ENCODE measurements at regions not wholly inside any gene's neighbourhood (a gene's known extent, or its start where the extent isn't known, plus 50 kb on each side); places are given as distances from the start of the nearest gene placed in this dataset.

DNA sequence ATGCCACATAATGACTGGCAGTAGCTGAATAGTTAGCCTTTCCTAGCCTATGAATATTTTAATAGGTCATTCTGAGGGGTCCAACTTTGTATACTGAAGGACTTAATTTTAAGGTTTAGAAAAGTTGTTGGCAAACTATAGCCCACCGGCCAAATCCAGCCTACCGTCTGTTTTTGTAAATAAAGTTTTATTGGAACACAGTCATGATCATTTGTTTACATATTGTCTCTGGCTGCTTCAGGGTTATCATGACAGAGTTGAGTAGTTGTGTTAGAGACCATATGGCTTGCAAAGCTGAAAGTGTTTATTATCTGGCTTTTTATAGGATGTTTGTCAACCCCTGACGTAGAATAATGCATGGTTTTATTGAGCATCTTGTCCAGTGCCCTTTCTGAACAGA lies 73.4 kb downstream of the NTMT2 start:
- Histone ChIP-seq H3K27me3 (ENCODE audit: control insufficient read depth, insufficient read depth, low read length) (no peaks in the 10 kb centered on the region), H3K4me3 (ENCODE audit: low read depth, low read length) (no peak overlapping the region), H3K36me3 (ENCODE audit: control insufficient read depth, insufficient read depth, low read length) (no peaks in the 10 kb centered on the region)
- no peak for FAIRE-seq
- DNase-seq (ENCODE audit: low read depth): no peak
- TF ChIP-seq, protein P1, sequence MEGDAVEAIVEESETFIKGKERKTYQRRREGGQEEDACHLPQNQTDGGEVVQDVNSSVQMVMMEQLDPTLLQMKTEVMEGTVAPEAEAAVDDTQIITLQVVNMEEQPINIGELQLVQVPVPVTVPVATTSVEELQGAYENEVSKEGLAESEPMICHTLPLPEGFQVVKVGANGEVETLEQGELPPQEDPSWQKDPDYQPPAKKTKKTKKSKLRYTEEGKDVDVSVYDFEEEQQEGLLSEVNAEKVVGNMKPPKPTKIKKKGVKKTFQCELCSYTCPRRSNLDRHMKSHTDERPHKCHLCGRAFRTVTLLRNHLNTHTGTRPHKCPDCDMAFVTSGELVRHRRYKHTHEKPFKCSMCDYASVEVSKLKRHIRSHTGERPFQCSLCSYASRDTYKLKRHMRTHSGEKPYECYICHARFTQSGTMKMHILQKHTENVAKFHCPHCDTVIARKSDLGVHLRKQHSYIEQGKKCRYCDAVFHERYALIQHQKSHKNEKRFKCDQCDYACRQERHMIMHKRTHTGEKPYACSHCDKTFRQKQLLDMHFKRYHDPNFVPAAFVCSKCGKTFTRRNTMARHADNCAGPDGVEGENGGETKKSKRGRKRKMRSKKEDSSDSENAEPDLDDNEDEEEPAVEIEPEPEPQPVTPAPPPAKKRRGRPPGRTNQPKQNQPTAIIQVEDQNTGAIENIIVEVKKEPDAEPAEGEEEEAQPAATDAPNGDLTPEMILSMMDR (IDR thresholded peaks at IDR 0.05; ENCODE audit: insufficient read depth, low read length, severe bottlenecking): no peak

DNA sequence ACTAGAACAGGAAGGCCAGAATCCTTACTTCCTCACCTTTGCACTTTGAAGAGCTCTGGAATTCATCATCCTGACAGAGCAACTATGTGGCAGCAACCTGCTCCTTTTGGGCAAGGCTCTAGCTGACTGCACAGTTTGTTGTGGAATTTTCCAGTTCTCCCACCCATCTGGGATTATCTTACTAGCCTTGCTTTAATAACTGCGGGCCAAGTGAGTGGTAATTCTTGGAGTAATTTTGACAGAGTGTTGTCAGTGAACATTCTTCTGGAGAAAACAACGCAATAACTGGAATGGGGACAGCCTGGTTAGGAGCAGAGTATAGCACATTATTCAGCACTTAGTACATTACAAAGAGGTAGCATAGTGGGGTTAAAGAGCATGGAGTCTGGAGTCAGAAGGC lies 75.3 kb downstream of the NTMT2 start:
- Histone ChIP-seq H3K36me3 (ENCODE audit: control insufficient read depth, insufficient read depth, low read length) (no peaks in the 10 kb centered on the region), H3K27me3 (ENCODE audit: control insufficient read depth, insufficient read depth, low read length) (no peaks in the 10 kb centered on the region), H3K4me3 (ENCODE audit: low read depth, low read length) (no peak overlapping the region)
- TF ChIP-seq, protein P1 (IDR thresholded peaks at IDR 0.05; ENCODE audit: insufficient read depth, low read length, severe bottlenecking): no peak
- DNase-seq (ENCODE audit: low read depth): no peak
- FAIRE-seq: no peak

DNA sequence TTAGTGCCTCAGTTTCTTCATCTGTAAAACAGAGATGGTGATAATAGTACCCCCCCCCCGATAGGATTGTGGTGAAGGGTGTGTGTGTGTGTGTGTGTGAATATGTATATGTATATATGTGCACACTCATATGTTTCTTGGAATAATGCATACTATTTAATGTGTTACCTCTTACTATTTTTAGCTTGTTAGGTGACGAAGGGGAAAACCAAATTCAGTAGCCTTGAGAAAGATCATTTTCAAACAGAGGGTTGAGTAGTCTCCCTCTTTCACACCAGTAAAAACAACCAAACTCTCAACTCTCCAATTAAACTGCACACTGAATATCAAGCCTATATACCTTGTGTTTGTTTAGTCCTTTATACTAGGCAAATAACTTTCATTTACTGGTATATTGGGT lies 75.7 kb downstream of the NTMT2 start:
- no peak for FAIRE-seq
- TF ChIP-seq, protein P1 (IDR thresholded peaks at IDR 0.05; ENCODE audit: insufficient read depth, low read length, severe bottlenecking): no peak
- H3K27me3 ChIP-seq (ENCODE audit: control insufficient read depth, insufficient read depth, low read length): no peaks in the 10 kb centered on the region
- no peak overlapping the region for H3K4me3 ChIP-seq (ENCODE audit: low read depth, low read length)
- no peak for DNase-seq (ENCODE audit: low read depth)
- no peaks in the 10 kb centered on the region for H3K36me3 ChIP-seq (ENCODE audit: control insufficient read depth, insufficient read depth, low read length)

DNA sequence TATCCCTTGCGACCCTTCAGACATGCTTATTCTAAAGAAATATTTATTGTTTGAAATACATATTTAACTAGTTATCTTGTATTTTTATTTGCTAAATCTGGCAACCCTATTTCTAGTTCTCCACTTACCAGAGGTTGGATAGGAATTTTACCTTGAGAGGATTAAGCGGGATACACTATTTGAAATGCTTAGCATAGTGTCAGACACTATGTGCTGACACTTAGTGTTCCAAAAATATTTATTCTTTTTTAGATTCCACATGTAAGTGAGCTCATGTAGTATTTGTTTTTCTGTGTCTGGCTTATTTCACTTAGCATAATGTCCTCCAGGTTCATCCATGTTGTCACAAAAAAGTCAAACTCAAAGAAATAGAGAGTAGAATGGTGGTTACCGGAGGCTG lies 78.7 kb downstream of the NTMT2 start:
- H3K4me3 ChIP-seq (ENCODE audit: low read depth, low read length): no peak overlapping the region
- no peaks in the 10 kb centered on the region for H3K27me3 ChIP-seq (ENCODE audit: control insufficient read depth, insufficient read depth, low read length)
- TF ChIP-seq, protein P1 (IDR thresholded peaks at IDR 0.05; ENCODE audit: insufficient read depth, low read length, severe bottlenecking): no peak
- DNase-seq (ENCODE audit: low read depth) (no peak), FAIRE-seq (no peak)
- H3K36me3 ChIP-seq (ENCODE audit: control insufficient read depth, insufficient read depth, low read length): no peaks in the 10 kb centered on the region

DNA sequence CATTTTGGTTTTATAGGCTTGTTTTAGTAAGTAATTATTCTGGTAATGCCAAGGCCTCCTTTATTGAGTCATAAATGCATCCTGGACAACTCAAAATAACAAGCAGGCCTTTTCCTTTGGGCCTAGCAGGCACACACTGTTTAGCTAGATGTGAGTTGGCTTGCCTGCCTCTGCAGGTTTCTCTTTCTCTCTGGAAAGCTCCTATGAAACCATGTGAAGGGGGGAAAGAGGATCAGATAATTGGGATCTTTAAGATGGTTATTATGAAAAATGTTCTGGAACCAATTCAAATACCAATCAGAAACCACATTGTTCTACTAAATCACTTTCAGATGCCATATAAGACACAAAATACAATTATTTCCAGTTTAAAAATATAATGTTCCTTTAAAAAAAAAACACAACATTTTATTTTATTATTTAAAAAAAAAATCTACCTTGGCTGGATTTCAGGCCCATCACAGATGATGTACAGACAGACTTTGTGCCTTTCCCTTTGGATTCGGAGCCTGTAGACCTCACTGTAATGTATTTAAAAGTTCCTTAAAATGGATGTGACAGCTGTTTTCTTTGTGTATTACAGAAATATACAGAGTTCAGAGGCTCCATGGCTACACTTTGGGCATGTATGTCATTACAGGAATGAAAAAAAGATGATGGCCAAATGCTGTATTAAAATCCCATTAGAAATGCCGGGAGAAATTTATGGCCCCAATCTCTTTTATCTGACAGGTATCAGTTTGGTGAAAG lies 80.2 kb downstream of the NTMT2 start:
- DNase-seq (ENCODE audit: low read depth) (no peak), FAIRE-seq (no peak)
- H3K36me3 ChIP-seq (ENCODE audit: control insufficient read depth, insufficient read depth, low read length): no peaks in the 10 kb centered on the region
- H3K4me3 ChIP-seq (ENCODE audit: low read depth, low read length): no peak overlapping the region
- no peaks in the 10 kb centered on the region for H3K27me3 ChIP-seq (ENCODE audit: control insufficient read depth, insufficient read depth, low read length)
- TF ChIP-seq, protein P1 (IDR thresholded peaks at IDR 0.05; ENCODE audit: insufficient read depth, low read length, severe bottlenecking): no peak

DNA sequence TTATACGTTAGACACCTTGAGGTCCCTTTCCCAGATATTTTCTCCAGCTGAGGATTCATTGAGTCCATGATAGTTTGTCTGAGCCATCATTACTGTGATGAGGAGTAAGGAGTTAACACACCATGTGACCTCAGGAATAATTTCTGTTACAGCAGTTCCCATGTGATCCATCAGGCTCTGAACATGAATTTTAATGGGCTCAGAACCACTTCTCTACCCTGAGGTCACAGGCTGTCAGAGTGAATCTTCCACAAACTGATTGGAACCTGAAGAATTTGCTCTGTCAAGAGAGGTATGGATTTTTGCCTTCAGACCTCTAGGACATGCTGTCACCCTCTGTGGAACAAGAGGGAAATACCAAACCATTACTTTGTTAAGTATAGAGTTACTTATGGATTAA lies 81.0 kb downstream of the NTMT2 start:
- DNase-seq (ENCODE audit: low read depth): no peak
- TF ChIP-seq, protein P1 (IDR thresholded peaks at IDR 0.05; ENCODE audit: insufficient read depth, low read length, severe bottlenecking): no peak
- no peak for FAIRE-seq
- Histone ChIP-seq H3K27me3 (ENCODE audit: control insufficient read depth, insufficient read depth, low read length) (no peaks in the 10 kb centered on the region), H3K4me3 (ENCODE audit: low read depth, low read length) (no peak overlapping the region), H3K36me3 (ENCODE audit: control insufficient read depth, insufficient read depth, low read length) (no peaks in the 10 kb centered on the region)

Data from bronchial epithelial cell (primary cell).